NCI-H1694 treated with DMSO at 0.1 percent for 48 hours (cell line): ENCODE measurements at regions not wholly inside any gene's neighbourhood (a gene's known extent, or its start where the extent isn't known, plus 50 kb on each side); places are given as distances from the start of the nearest gene placed in this dataset.
"Not testable (repeated sequence)": the region's sequence is repeated elsewhere in the genome, so short reads cannot be mapped to it uniquely, and the experiment has no call there.

Source experiments
- DNase-seq: peaks from one replicate; lab custom pipeline; 2025; lab: John Stamatoyannopoulos, UW

DNA sequence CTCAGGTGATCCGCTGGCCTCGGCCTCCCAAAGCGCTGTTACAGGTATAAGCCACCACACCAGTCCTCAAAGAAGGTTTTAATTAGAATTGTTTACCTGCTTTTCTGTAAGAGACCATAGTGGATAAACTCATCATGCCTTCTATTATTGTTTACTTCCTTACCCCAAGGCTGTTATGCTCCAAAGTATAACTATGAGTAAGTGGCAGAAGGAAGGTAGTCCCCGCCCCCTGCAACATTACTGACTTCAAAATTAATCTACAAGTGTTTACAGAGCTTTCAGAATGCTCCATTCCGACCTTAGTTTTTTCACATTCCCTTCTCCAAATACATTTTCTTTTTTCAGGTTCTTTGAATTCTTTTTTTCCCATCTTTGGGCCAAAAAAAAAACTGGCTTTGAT, 480.5 kb upstream of the NOX3 start:
- no peak for DNase-seq

DNA sequence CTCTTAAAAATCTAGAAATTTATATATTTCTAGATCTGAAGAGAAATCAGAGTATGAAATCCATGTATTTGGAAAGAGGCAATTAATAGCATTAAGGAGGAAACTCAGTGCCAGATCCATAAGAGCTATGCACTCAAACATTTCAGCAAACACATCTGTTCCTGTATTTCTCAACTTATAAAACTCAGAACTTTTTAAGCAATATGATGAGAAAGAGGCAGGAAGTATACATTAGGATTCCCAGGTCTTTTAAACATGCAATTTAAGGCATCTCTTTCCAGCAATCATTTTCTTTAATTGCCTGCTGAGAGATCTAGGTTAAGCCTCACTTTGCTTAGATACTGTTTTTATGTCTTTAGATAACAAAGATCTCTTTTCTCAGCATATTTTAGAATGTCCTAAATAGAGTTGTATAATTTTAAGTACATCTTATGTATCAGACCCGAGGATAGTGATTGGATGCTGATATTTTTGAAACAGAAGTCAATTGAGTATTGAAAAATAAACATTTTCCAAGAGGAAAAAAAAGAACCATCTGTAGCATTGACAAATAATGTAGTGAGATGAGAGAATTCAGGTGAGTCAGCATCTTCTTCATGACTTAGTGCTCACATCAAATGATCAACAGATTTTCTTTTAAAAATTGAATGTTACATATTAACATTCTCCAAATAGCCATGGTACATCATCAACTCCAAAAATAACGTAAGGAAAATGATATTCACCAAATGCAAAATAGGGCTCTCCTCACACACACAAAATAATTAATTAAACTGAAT, 461.4 kb upstream of the NOX3 start:
- no peak for DNase-seq

DNA sequence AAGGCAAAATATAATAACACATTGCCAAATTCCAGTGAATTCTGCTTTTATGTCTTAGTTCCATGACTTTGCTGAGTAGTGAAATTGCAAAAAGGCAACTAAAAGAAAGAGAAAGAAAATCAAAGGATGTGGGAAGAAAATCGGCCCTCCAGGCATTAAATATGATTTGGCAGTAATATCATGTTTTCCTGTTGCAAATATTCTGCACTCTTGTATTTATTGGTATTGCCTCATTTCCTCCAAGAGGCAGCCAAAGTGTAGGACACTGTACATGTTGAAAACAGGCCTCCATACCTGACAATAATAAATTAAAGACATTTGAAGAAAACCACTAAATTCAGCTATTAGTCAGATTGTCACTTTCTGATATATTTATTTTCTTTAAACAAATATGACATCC, 460.0 kb upstream of the NOX3 start:
- no peak for DNase-seq

DNA sequence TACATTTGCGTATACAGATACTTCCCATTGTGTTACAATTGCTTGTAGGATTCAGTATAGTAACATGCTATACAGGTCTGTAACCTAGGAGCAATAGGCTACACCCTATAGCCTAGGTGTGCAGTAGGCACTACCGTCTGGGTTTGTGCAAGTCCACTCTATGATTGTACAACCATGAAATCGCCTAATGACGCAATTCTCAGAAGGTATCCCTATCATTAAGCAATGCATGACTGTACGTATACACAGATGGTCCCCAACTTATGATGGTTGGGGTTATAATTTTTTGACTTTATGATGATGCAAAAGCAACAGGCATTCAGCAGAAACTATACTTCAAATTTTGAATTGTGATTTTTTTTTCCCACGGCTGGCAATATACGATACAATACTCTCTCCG, 458.2 kb upstream of the NOX3 start:
- no peak for DNase-seq

DNA sequence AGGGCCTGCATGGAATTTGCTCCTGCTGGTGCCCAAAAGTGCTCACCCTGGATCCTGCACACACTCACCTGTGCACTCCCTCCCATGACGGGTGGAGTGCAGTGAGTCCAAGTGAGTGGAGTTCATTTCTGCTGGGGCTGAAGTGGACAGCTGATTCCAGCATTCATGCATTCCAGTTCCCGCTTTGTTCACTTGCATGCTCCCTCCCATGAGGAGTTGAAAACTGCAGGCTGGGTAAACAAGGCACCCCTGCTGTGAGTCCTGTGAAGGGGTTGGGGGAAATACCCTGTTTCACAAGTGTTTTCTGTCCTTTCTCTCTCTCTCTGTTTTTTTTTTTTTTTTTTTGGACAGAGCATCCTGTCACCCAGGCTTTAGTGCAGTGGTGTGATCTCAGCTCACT, 454.1 kb upstream of the NOX3 start:
- no peak for DNase-seq

DNA sequence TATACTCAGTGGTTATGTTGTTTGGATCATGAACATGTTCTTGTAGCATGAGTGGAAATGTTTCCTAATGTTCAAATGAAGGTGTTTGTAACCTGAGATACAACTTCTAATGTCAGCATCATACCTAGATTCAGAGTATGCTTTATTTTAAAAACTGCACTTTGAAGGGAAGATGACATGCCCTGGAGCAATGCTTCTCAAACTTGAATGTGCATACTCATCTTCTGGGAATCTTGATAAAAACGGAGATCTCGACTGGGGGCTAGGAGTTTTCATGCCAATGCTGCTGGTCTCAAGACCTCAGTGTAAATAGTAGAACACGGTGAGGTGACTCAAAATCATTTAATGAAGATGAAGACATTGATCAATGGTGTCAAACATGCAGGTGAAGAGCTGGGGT, 440.0 kb upstream of the NOX3 start:
- no peak for DNase-seq

DNA sequence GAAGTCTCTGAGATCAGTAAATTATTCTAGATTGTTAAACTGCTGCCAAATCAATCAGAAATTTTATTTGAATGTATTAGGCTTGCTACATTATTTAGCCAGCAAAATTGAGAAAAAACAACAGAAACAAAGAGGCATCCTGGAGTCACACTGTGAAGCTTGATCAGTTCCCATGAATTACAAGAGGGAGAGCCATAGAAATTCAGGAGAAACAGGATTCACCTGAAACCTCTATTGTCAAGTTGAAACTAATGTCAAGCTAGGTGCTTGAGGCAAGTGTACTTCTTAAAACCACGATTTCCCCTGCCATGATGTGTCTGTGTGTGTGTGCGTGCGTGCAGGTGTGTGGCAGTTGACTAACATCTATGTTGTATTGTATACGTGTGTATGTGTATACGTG, 439.1 kb upstream of the NOX3 start:
- DNase-seq: no peak

DNA sequence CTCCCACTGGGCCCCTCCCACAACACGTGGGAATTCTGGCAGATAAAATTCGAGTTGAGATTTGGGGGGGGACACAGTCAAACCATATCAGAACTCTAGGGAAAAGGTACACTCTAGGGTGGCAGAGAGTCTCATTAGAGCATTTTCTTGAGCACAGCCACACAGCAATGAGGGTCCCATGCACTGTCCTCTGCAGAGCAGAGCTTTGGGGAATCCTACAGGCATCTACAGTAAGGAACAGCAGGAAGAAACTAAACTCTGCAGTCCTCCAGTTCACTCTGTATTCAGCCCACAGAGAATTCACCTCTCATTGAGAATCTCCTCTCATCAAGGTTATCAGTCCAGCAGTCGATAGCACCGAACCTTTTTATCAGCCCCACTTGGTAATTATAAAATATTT, 438.6 kb upstream of the NOX3 start:
- DNase-seq: no peak

DNA sequence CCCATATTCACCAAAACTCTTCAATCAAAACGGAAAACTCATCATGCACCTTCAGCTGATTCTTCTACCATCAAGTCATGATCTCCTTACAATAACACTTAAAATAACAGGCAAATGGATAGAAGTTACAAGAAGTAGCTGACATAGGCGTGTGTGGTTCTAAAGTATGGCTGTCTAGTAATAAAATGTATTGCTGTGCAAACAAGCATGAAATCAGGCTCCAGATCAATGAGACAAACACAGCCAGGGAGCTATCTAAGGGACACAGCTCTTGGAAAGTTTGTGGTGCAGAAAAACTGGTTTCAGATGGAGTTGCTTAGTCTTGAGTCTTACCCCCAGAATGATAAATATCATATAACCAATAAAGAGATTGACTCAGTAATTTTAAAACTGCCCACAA, 434.8 kb upstream of the NOX3 start:
- DNase-seq: no peak

DNA sequence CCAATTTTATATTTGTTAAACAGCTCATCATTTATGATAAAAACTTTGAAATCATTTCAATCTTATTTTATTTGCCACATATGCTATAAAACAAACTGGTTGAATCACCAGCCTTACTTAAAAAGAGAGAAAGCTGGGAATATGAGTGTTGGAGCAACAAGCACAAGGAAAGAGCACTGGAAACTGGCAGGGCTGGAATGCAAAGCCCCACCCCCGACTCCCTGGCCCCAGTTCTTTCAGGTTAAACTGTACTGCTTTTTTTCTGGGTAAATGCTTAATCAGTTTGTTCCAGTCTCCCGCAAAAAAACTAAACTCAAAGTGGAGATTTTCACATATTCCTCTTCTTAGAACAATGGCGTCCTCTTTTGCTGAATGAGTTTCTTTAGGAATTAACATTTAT, 433.8 kb upstream of the NOX3 start:
- no peak for DNase-seq

DNA sequence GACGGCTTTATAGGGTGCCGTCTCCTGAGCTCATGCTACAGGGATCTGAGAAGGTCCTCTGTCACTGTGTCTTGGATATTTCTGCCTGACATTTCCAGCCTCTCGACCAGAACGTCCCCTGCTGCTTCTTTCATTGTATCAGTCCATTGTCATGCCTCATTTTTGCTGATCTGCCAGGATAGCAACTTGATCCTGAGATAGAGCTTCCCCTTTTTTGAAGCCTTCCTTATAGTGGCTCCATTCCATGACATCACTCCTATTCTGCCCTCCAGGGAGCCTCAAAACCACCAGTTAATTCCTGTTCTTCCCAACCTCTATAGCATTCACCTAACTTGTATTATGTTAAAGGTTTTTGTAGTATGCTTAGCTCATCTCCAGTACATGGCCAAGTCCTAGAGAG, 431.8 kb upstream of the NOX3 start:
- no peak for DNase-seq

DNA sequence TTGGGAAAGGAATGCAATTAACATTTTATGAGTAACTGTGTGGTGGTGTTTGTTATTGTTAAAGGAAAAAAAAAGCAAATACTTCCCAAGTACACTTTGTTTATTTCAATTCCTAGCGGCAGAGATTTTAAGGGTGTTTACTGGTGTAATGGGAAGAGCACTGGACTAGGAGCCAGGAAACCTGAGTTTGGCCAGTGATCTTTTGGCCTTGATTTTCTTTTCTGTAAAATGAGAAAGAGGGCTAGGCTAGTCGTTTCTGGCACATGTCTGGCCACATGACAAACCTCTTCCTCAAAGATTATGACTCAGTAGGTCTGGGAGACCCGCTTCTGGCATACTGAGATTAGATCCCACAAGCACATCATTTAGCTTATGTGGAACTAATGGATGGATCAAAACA, 428.1 kb upstream of the NOX3 start:
- DNase-seq: no peak

DNA sequence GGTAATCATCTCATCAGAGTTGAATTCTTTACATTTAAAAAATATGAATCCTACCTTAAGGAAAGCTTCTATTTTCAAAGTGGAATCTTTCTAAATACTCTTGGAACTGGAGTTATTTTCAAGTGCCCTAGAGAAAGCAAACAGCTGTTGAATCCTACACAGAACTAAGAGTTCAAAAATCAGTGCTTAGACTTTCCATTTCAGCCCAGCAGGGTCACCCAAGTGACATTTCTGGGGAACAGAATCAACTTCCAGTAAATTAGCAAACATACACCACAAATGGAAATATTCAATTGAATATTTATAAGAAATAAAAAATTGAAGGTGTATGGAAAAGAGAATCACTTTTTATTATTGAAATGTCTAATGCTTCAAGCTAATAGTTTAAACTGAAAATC, 427.7 kb upstream of the NOX3 start:
- DNase-seq: no peak

DNA sequence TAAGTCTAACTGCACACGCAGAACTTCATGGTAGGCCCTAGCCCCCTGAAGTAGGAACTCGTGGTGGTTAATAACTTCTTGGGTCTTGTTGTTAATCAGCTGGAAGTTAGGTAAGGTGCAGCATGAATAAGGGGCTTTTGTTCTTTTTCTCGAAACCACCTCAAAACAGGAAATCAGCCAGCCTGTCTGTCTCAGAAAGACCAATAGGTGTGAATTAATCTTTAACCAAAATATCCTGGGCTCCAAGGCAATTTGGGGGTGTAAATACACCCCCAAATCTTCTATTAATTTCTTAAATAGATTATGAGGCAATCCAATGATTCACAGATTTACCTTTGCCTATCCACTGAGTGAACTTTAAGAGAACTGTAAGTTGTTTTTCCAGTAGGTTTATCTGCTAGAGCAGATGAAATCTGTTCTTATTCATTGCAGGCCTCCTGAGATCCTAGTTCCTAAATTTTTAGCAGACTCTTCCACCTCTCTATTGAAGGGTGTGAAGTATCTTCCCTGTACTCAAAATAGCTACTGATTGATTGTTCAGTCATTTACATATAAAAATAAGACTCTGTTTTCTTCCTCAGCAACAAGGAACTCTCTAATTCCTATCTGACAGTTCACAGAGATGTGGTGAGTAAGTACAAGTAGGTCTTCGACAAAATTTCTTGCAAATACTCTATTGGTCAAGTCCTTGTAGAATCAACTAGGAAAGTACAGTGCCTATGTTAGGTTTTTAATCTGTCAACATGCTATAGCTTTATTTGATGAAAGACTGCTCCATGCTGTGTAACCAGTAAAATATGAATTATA, 427.1 kb upstream of the NOX3 start:
- DNase-seq: no peak

DNA sequence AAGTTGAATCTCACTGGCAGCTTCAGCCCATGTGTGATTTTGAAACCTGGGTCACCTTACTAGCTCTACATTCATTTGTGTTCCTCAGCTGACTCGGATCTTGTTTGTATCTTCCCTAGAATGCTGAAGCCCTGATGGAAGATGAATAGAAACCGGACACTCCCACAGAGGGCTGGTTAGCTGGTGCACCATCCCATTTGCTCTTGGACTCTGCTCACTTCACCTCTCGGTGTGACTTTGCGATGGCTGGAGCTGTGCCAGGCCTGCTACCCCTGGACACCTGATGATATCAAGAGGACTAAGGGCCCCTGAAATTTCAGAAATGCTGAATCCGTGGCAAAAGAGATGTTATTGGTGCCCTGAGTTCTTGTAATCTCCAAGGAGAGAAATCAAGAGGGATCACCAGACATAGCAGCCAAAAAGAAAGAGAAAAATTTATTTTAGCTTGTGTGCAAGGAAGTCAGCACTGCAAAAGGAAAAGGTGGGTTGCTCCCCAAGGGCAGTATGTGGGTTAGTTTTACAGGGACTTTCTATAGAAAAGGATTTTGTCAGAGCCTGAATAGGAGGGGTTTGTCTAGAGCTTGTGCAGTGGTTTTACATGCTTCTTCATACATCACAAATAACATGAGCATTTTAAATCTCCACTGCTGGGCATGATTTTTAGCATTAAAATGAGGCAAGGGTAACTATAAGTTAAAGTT, 426.3 kb upstream of the NOX3 start:
- no peak for DNase-seq

DNA sequence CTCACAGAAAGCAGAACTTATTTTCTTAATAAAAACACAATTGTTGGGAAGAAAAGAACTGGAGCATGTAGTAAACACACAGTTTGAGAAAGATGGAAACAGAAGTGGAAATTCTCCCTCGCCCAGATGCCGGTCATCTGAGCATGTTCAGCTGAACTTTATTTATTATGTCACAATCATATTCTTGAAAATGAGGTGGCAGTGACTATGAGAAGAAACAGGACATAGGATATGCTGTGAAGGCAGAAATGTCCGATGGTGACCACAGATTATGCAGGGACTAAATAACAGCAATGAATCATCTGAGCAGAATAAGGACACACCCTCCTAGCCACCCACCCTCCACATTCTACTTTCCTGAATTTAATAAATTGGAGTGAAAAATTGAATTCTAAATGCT, 425.3 kb upstream of the NOX3 start:
- no peak for DNase-seq

DNA sequence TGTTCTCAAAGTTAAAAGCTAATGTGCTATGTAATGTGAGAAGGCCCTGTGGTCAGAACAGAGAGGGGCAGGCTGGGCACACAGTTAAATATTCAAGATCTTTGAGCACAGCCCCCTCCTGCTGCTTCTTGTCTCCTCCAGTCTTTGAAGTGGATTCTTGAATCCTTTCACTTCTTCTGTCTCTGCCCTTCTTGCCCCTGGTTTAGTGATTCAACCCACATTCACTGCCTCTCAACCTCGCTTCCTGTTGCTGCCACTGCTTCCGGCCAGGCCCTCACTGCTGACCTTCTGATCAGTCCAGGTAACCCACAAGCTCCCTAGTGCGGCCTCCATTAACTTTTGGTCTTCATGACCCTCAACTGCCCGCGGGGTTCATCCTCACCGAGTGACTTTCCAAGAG, 417.3 kb upstream of the NOX3 start:
- DNase-seq: no peak

DNA sequence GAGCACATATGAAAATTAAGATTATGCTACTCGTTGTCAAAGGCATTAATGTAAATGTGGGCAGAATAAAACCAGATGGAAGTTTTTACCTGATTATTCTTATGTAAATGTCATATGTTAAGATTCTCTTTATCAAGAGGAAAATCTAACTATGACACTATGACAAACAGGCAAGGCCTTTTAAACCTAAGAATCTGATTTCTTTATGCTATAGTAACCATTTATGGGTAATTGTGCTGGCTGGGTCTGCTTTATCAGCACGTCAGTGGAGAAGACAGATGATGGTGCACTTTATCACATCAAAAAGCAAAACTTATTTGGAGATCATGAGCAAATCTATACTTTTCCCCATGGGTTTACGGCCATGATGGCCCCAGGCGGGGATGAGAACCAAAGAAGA, 412.0 kb upstream of the NOX3 start:
- no peak for DNase-seq

DNA sequence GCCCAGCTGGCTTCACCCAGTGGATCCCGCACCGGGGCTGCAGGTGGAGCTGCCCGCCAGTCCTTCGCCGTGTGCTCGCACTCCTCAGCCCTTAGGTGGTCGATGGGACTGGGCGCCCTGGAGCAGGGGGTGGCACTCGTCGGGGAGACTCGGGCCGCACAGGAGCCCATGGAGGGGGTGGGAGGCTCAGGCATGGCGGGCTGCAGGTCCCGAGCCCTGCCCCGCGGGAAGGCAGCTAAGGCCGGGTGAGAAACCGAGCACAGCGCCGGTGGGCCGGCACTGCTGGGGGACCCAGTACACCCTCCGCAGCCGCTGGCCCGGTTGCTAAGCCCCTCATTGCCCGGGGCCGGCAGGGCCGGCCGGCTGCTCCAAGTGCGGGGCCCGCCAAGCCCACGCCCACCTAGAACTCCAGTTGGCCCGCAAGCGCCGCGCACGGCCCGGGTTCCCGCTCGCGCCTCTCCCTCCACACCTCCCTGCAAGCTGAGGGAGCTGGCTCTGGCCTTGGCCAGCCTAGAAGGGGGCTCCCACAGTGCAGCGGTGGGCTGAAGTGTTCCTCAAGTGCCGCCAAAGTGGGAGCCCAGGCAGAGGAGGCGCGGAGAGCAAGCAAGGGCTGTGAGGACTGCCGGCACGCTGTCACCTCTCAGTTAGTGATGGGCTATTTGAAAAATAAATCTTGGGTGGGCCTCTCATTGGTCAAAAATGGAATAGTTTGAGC, 411.2 kb upstream of the NOX3 start:
- DNase-seq: not testable (repeated sequence)

DNA sequence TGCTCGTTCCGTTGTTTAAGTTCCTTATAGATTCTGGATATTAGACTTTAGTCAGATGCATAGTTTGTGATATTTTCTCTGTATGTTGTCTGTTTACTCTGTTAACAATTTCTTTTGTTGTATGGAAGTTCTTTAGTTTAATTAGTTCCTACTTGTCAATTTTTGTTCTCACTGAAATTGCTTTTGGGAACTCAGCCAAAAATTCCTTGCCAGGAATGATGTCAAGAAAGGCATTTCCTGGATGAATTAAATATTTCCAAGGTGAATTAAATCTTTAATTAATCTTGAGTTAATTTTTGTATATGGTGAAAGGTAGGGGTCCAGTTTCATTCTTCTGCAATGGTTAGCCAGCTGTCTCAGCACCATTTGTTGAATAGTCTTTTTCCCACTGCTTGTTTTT, 406.2 kb upstream of the NOX3 start:
- no peak for DNase-seq

DNA sequence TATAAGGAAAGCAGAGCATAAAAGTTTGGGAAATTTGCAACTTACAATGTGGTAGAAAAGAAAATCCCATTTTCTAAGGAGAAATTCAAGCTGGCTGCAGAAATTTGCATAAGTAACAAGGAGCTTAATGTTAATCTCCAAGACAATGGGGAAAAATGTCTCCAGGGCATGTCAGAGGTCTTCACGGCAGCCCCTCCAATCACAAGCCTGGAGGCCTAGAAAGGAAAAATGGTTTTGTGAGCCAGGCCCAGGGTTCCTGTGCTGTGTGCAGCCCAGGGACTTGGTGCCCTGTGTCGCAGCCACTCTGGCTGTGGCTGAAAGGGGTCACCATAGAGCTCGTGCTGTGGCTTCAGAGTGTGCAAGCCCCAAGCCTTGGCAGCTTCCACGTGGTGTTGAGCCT, 403.3 kb upstream of the NOX3 start:
- not testable (repeated sequence) for DNase-seq

DNA sequence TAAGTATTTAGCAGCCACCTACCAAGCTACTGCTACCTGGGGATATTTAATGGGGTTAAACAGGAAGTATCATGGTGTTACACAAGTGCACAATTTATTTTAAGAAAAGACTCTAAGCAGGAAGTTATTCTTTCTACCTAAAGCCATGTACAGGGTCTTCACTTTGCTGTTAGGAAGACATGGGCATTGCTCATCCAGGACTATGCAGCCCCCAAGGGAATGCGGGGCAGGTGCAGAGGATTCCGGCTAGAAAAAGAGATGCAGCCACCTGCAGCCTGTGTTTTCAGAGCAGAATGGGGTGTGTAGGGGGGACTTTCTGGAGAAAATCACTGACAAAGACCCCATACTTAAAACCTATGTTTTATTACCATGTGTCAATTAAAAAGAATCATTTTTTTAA, 399.1 kb upstream of the NOX3 start:
- no peak for DNase-seq
